ENCODE measurements at regions not wholly inside any gene's neighbourhood (a gene's known extent, or its start where the extent isn't known, plus 50 kb on each side); places are given as distances from the start of the nearest gene placed in this dataset.

- TF ChIP-seq OTX1 (CRISPR knock-in tag; IDR thresholded peaks at IDR 0.05), result no peak
Observed at GRCh38 chr15:35784745-35785144, 238.8 kb upstream of the DPH6 start (continued).

- BruUV-seq (replicated peaks), result no TSS peak
- CTCF ChIA-PET (ENCODE audit: low intra/inter-chr PET ratio), result no interaction called here
- intact Hi-C loops (cut with micrococcal nuclease), result no loop called here
Observed at GRCh38 chr15:35810007-35810406, 264.0 kb upstream of the DPH6 start.

More at GRCh38 chr15:35810007-35810406, 264.0 kb upstream of the DPH6 start:
- TF ChIP-seq TSHZ1 (CRISPR knock-in tag; IDR thresholded peaks at IDR 0.05), result no peak
- no peak for DNase-seq (ENCODE audit: extremely low read depth in 1 of 4, low spot score in 3 of 4)
- POLR2A ChIA-PET, result no interaction called here
- Histone ChIP-seq H3K79me2 (ENCODE audit: control insufficient read depth, insufficient read depth, low read length) (no peaks in the 10 kb centered on the region), H3K9me3 (replicated peaks; ENCODE audit: control insufficient read depth, insufficient read depth, low read depth, low read length) (no peaks in the 10 kb centered on the region), H3K4me2 (ENCODE audit: insufficient read depth, low read length) (no peak overlapping the region), H2AFZ (ENCODE audit: low read depth, low read length) (no peak overlapping the region), H3K9ac (ENCODE audit: insufficient read depth in 1 of 2, low read depth in 2 of 2, low read length in 2 of 2) (no peak overlapping the region), H3K4me3 (no peak overlapping the region), H4K20me1 (replicated peaks; ENCODE audit: control insufficient read depth, insufficient read depth, low read length) (no peaks in the 10 kb centered on the region), H3K36me3 (ENCODE audit: control insufficient read depth, insufficient read depth, low read length) (no peaks in the 10 kb centered on the region), H3K27me3 (ENCODE audit: control insufficient read depth in 2 of 2, insufficient read depth in 2 of 2, low read length in 2 of 2) (peaks cover 0 to 4% of the 10 kb centered on the region in 2 experiments; a peak in 2 of 5 replicates), H3K4me1 (replicated peaks in 1 of 2; ENCODE audit: control insufficient read depth in 2 of 2, insufficient read depth in 2 of 2, low read length in 2 of 2) (no peaks in the 10 kb centered on the region), H3K9me1 (ENCODE audit: control insufficient read depth, insufficient read depth, low read length) (no peaks in the 10 kb centered on the region), H3K27ac (ENCODE audit: extremely low read depth, low read depth, low read length) (no peak overlapping the region)
- WGBS (ENCODE audit: insufficient coverage, low coverage, missing lambda C conversion rate), result 0% methylated on average over 6 of the region's 6 CpGs
- no peak for FAIRE-seq
- no peak for ATAC-seq
- in situ Hi-C loops (cut with MboI), result no loop called here
